NCI-H1092 treated with DMSO at 0.1 percent for 48 hours (cell line): ENCODE measurements at regions not wholly inside any gene's neighbourhood (a gene's known extent, or its start where the extent isn't known, plus 50 kb on each side); places are given as distances from the start of the nearest gene placed in this dataset.
A peak's percentile ranks its signal among the peaks of the same experiment; 100 is the strongest.

Experiments
- DNase-seq: peaks from one replicate; lab custom pipeline; 2025; lab: John Stamatoyannopoulos, UW

DNA sequence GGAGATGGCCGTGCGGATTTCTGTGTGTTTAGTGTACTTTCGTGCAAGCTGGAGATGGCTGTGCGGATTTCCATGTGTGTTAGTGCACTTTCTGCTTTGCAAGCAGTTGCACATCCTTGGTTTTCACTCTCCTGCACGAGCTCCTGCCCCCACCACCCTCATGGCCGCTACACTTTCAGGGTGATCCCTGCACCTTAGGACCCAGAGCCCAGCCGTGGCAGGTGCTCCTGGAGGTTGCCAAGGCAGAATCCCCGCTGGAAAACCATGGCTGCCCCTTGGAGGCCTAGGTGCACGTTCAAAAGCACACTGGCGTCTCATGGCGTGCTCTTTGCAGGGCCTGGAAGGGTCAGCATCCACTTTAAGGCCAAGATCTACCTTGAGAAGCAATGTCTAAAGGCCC is 311.0 kb upstream of the TNRC6C start:
- no peak for DNase-seq

DNA sequence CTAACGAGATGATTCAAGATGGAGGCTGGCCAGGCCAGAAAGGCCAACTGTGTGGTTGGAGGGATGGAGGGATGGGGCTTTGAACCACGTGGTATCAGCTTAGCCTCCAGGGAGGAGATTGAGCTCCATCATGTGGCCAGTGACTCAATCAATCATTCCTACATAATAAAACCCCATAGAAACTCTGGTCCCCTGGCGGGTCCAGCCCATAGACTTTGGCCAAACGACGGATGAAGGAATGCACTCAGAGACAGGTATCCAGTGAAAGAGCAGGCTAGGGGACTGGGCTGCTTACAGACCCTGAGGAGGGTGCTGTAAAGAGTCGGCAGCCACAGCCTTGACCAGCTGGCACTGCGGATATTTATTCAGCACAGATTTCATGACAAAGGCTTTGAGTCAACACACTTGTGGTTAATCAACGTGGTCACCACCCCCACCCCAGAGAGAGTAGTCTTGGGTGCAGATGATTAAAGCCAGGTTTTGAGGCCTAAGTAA is 308.7 kb upstream of the TNRC6C start:
- DNase-seq = no peak

DNA sequence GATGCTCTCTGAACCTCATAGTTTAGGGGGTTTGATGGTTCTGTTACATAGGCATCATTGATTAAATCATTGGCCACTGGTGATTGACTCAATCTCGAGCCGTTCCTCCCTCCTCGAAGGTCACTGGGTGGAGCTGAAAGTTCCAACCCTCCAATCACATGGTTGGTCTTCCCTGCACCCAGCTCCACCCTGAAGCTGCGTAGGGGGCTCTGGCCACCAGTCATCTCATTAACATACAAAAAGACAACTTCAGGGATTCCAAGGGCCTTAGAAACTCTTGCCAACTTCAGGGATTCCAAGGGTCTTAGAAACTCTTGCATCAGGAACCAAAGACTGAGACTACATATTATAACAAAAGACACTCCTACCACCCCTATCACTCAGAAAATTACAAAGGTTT is 306.5 kb upstream of the TNRC6C start:
- DNase-seq = no peak

DNA sequence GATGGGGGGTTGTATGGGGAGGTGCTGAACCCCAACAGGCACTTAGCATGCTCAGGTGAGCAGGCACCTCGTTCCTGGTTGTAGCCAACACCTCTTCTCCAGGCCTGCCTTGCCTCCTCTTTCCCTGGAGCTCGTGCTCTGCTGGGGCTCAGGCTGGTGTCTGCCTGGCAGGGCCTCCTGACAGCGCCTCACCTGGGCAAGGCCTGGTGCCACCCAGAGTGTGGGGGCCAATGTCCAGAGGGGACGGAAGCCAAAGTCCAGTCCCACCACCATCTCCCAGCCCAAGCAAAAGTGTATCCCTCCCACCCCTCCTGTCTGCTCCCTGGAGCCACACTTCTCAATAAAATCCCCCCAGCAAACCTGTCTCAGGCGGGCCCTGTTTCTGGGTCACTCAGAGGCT is 304.2 kb upstream of the TNRC6C start:
- no peak for DNase-seq

DNA sequence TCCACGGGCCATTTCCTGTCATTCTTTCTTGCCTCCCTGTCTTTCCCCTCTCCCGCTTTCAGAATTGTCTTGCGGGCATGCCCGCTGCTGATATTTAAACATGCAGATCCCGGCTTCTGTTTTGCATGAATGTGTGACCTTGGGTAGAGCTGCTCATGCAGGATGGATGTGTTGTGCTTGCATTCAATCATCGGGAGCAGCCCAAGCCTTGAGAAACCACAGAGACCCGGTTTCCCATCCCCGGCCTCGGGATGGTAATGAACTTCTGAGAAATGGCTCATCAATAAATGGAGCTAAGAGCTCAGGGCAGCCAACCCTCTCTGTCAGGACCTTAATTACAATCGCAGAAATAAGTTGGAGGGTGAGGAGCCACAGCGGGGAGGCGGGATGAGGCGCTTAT is 303.7 kb upstream of the TNRC6C start:
- no peak for DNase-seq

DNA sequence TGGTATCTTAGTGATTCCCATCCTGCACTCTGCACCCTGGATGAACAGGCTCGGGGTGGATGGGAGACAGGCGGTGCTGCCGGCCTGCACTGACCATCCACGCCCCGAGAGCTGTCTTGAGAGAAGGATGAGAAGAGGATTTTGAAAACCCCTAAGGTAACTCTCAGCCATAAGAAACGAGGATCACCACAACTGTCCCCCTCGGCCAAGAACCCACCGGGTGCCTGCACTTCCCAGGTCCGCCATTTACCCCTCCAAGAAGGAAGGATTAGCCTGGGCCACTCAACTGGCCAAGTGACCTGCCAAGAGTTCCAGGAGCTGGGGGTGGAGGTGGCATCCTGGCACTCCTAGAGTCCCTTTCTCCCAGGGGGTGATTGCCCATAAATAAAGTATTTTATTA is 302.4 kb upstream of the TNRC6C start:
- no peak for DNase-seq

DNA sequence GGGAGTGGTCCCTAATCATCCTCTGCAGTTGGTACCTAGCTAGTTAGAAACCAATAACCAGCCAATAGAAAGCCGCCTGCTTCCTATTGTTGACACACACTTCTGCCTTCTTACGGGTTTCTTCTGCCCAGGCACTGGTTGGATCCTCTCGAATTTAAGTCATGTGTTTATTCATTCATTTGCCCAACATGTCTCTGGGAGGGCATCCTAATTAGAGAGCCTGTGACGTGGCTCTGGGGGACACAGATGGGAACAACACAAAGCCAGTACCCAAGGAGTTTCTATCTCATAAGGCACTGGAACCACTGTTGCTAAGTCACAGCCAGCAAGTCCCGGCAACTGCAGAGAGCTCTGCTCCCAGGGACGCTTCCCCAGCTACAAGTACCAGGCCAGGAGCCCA is 300.7 kb upstream of the TNRC6C start:
- DNase-seq = no peak

DNA sequence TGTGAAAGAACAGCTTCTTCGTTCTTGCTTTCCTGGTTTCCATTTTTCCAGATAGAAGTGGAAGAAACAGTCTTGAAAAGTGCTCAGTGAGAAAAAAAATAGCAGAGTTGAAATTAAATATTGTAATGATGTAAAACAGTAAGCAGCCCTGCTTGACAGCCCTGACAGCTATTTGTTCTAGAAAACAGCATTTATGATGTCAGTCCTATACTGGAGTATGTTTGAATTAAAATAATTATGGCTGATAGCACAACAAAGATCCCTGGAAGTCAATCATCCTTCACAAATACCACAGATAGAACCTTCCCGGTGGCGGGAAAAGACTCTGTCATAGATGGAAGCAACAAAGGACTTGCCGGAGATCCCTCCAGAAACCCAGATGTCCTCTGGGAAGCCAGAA is 298.0 kb upstream of the TNRC6C start:
- DNase-seq = no peak

DNA sequence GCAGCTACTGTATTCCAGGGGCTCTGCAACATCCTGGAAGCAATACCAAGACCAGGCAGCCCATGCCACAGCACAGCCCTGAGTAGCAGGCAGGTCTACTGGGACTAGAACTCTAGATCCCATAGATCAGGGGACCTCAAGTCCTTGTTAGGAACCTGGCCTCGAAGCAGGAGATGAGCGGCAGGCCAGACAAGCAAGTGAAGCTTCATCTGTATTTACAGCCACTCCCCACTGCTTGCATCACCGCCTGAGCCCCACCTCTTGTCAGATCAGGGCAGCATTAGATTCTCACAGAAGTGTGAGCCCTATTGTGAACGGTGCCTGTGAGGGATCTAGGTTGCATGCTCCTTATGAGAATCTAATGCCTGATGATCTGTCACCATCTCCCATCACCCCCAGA is 295.7 kb upstream of the TNRC6C start:
- no peak for DNase-seq

DNA sequence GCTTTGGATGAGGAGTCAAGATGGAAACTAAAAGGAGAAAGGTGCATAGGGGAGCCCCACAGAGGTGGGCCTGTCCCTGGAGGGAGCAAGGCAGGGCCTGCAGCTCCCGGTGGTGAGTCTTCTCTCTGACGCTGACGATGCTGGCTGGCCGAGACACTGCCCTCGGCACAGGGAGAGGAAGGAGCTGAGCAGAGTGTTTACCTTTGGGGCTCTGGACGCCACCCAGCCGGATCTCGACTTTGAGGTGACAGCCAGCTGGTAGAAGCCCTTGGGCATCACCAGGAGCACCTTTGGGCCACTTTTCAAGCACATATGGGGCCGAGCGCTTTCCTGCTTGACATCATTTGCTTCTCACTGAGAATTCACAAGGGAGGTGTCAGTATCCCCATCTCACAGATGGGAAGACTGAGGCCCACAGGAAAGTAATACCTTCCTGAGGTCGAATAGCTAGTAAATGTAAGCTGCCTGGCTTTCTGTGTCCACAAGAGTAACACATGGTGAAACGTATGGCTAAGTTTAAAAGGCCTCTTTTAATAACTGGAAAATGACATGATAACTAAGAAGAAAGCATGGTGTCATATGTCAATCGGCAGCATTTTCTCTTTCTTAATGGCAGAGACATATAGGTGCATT is 294.3 kb upstream of the TNRC6C start:
- no peak for DNase-seq

DNA sequence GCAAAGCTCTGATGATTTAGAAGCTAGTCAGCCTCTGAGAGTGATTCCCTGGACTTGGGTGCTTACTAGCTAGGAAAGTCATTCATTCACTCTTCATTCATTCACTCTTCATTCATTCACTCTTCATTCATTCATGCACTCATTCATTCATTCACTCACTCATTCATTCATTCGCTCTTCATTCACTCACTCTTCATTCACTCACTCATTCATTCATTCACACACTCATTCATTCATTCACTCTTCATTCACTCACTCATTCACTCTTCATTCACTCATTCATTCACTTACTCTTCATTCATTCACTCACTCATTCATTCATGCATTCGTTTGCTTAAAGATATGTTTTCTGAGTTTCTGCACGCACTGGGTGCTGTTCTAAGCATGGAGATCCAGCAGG is 292.7 kb upstream of the TNRC6C start:
- DNase-seq = no peak

DNA sequence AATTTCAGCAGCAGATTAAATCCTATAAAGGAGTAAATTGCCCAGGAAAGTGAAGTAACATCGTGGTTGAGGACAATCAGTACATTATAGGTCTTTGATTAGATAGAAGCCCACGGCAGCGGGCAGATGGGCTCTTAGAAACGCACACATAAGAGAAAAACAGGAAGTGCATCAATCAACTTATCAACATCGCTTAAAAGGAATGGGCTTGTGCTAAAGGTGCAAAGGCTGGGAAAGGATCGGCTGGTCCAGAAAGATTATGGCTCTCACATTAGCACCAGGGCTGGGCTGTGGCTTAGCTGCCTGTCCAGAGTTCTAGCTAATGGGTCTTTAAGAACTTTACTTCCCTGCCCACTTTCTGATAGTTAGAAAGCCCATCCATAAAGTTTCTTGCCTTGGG is 292.0 kb upstream of the TNRC6C start:
- DNase-seq = no peak

DNA sequence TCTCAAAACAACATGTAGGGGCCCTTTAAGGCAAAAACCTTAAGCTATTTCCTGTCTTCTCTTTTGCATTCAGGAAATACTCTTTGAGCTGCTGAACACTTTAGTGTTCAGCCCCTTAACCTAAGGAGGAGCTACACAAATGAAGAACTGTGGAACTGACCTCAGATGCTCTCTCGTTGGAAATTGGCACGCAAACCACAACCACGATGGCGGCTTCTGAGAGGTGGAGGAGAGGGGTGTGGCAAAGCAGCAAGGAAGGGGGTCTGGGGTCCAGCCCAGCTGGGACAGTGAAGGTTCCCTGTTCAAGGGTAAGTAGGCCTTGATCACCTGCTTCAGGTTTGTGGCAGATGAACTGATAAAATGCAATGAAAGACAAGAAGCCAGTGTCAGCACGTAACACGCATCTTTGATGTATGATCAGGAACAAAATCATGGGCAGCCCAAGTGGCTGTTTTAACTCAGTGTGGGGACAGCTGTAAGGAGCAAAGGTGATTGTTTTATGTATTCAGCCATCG is 291.6 kb upstream of the TNRC6C start:
- DNase-seq = no peak

DNA sequence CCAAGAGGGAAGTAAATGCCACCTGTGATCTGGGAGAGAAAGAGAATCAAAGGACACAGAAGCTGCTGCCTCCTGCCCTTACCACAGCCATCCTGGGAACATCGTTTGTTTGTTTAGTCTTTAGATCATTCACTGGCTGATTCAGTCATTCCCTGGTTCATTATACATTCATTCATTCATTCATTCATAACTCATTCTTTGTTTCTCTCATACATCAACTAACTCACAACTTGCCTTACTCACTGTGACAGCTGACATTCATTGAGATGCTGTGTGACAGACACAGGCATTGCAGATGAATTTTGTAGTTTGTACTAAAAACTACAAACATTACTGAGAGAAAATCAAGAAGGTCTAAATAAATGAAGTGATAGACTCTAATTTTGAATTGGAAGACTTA is 291.0 kb upstream of the TNRC6C start:
- DNase-seq = no peak

DNA sequence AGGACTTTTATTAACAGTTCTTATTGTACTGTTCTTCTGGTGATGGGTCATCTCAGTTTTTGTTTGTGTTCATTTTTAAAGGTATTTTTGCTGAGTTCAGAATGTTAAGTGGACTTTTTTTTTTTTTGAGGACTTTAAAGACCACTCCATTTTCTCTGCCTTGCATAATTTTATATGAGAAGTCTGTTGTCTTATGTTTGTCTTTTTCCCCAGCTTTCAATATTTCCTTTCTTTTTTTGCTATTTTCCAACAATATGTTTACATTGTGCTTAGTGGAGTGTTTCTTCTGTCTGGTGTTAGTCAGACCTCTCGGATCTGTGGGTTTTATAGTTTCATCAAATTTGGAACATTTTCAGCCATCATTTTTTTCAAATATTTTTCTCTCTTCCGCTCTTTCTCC is 290.0 kb upstream of the TNRC6C start:
- DNase-seq = no peak

DNA sequence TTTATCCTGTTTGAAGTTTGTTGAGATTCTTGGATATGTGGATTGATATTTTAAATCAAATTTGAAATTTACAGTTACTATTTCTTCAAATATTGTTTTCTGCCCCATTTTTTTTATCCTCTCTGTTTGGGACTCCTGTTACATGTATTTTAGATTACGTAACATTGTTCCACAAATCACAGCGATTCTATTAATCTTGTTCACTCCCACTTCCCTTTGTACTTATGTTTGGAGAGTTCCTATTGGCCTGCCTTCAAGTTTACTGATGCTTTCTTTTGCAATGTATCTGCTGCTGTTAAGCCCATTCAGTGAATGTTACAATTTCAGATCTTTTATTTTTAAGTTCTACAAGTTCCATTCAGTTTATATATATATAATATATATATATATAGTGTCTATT is 288.3 kb upstream of the TNRC6C start:
- DNase-seq = no peak

DNA sequence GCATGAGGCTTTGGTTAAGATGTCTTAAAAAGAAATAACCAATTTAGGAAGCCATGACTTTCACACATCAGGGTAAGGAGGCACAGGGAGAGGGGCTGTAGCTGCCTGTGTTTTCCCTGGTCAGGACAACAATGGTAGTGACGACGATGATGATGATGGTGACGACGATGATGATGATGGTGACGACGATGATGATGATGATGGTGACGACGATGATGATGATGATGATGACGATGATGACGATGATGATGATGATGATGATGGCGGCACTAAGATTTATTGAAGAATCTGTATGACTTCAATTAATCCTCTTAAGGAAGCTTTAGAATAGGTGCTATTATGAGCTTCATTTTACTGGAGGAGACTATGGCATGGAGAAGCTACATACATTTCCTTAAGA is 284.1 kb upstream of the TNRC6C start:
- DNase-seq = no peak

DNA sequence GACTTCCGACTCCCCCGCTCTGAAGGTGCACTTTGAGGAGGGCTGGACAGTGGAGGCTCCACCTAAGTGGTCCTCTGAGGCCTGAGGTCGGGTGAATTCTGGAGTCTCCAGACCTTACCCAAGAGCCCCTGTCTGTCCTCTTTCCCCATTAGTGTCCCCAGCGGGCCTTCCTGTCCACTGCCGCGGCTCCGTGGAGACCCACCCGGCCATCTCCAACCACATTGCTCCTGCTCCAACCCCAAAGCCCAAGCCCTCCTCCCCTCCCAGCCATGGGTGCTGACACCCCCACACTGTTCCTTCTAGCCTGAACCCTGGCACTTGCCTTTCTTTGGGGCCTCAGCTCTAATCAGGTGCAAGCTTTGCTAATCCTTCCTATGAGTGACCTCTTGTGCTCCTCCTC is 283.1 kb upstream of the TNRC6C start:
- DNase-seq = no peak

DNA sequence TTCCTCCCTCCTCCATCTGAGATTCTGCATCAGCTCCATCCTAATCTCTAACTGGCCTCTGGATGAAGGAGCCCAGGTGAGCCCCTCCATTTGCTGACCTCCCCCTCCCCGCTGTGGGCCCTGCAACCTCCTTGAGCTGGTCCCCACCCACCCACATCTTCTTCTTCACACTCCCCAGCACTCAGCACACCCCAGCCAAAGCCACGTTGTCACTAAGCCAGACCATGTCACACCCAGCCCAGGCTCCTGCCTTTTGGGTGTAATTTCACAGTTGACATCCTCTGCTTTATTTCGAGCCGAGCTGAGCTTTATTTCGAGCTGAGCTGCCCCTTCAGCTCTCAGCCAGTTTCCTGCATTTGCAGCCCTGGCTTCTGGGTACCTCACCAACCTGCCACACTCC is 282.7 kb upstream of the TNRC6C start:
- no peak for DNase-seq

DNA sequence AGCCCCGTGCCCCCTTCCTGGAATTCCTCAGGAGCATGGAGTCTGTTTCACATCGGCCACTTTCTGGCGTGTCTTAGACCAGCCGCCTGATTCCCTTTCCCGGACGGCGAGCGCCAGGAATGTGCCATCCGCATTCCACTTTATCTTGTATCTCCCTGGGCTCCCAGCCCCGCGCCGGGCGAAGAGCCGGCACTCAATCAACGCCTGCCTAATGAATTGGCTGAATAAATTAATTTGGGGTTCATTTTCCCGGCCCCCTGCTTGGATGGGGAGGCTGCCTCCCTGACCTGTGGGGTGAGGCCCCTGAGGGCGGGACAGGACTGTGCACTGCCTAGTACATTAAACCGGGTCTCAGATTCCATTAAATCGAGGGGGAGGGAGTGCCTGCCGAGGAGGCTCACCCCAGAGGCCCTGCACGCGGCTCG is 282.3 kb upstream of the TNRC6C start:
- no peak for DNase-seq

DNA sequence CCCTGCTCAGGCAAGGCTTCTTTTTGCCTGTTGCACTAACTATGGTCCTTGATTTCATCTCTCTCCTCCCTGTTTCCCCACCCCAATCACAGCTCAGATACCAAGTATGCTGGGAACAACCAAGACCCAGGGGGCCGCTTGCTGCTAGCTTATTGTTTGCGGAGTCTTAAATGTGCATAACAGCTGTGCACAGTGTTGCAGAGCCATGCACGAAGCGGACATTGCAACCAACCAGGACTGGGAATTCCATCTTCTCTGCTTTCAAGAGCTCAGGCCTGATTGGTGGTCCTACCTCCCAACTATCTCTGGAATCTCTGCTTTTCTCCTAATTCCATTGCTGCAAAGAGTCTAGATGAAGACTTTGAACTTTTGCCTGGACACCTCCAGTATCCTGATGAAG is 281.3 kb upstream of the TNRC6C start:
- DNase-seq = no peak

DNA sequence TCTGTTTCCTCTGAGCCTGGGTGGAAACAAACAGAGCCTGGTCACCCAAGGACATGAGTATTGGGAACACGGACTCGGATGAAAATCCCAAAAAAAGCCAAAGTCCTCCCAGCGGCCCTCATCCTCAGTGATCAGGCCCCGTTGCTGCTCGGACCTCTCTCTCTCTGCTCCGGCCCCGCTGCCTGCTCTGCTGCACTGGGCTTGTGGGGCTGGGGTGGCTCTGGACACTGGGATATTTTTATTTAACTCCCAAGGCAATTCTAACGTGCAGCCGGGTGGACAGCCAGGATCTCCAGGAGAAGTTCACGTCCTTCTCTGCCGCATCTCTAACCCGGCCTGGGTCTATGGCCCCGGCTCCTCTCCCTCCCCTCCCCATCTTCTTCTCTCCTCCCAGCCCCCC is 280.9 kb upstream of the TNRC6C start:
- no peak for DNase-seq

DNA sequence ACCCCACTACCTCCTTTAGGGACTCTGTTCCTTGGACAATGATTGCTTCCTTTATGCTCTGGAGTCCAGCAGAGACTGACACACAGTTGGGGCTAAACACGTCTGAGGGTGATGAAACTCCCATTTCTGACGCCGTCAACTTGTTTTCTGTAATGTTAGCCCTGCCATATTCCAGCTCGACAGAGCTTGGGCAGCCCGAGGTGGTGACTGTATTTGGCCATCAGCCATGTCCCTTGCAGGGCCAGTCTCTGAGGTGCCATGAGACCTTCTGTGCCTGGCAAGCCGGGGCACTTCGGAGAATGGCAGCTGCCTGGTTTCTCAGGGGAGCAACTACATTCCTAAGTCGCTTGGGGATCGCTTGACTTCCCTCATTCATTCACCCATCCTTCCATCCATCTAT is 278.9 kb upstream of the TNRC6C start:
- DNase-seq = no peak

DNA sequence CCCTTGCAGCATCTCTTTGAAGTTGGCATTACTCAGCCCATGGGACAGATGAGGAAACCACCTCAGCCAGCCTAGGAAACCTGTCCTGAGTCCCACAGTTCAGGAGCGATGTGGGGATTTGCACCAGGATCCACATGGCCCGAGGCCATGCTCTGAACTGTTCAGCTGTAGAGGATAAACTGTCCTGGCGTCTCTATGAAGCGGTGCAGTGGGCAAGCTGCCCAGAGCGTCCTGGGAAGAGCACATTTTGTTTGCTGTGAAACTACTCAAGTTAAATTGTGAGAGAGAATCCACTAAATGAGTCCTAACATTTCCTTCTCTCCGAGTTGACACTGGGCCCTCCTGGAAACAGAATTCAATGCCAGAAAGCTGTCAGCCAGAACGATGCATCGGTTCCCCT is 276.6 kb upstream of the TNRC6C start:
- peak; percentile 86 for DNase-seq
